GM12872 (cell line): ENCODE measurements at regions not wholly inside any gene's neighbourhood (a gene's known extent, or its start where the extent isn't known, plus 50 kb on each side); places are given as distances from the start of the nearest gene placed in this dataset.

Source experiments
- CTCF ChIP-seq: IDR thresholded peaks from 3 replicates; pipeline ENCODE4 v1.5.1; 2011; ENCODE audit warnings: low read depth, mild to moderate bottlenecking, low read length, moderate library complexity; ENCODE audit not compliant: insufficient read depth

GRCh38 chr12:111037047-111037446, 116.7 kb upstream of the MYL2 start:
- TF ChIP-seq CTCF, result no peak

GRCh38 chr12:111035578-111036301, 115.4 kb upstream of the MYL2 start:
- no peak for TF ChIP-seq CTCF

GRCh38 chr12:111034886-111035577, 114.7 kb upstream of the MYL2 start:
- TF ChIP-seq CTCF, result no peak

- no peak for TF ChIP-seq CTCF
Measured at GRCh38 chr12:111034083-111034885, 113.9 kb upstream of the MYL2 start, which contains the start of gene CUX2. TSS of gene CUX2 (plus strand) at chr12:111034165.

- TF ChIP-seq CTCF, result peak; percentile 33; the same call in 1 of the 3 replicates
Measured at GRCh38 chr12:111033281-111034082, 113.1 kb upstream of the MYL2 start.

GRCh38 chr12:111032591-111032919, 112.2 kb upstream of the MYL2 start:
- no peak for TF ChIP-seq CTCF
